ENCODE measurements at regions not wholly inside any gene's neighbourhood (a gene's known extent, or its start where the extent isn't known, plus 50 kb on each side); places are given as distances from the start of the nearest gene placed in this dataset.

- POLR2A ChIA-PET: no interaction called here
- no peaks in the 10 kb centered on the region for H3K36me3 ChIP-seq (ENCODE audit: control insufficient read depth, insufficient read depth, low read length)
- no peak for DNase-seq (ENCODE audit: low read depth)
- no peak overlapping the region for H3K4me3 ChIP-seq (ENCODE audit: low read depth, low read length)
- no peaks in the 10 kb centered on the region for H3K27me3 ChIP-seq (ENCODE audit: control insufficient read depth, insufficient read depth, low read length)
- CTCF ChIA-PET: no interaction called here
- no peak for TF ChIP-seq CTCF (IDR thresholded peaks at IDR 0.05; ENCODE audit: insufficient read depth, low read depth, low read length)
These were observed 179.0 kb upstream of the DDX18 start for GRCh38 chr2:117635481-117635880.

GRCh38 chr2:117639401-117639800 is 175.1 kb upstream of the DDX18 start:
- H3K27me3 ChIP-seq (ENCODE audit: control insufficient read depth, insufficient read depth, low read length): no peaks in the 10 kb centered on the region
- no peak overlapping the region for H3K4me3 ChIP-seq (ENCODE audit: low read depth, low read length)
- ChIA-PET POLR2A (no interaction called here), CTCF (no interaction called here)
- no peaks in the 10 kb centered on the region for H3K36me3 ChIP-seq (ENCODE audit: control insufficient read depth, insufficient read depth, low read length)
- DNase-seq (ENCODE audit: low read depth): no peak
- no peak for TF ChIP-seq CTCF (IDR thresholded peaks at IDR 0.05; ENCODE audit: insufficient read depth, low read depth, low read length)

- Histone ChIP-seq H3K4me3 (ENCODE audit: low read depth, low read length) (no peak overlapping the region), H3K36me3 (ENCODE audit: control insufficient read depth, insufficient read depth, low read length) (no peaks in the 10 kb centered on the region), H3K27me3 (ENCODE audit: control insufficient read depth, insufficient read depth, low read length) (no peaks in the 10 kb centered on the region)
- no peak for DNase-seq (ENCODE audit: low read depth)
- POLR2A ChIA-PET: no interaction called here
- TF ChIP-seq CTCF (IDR thresholded peaks at IDR 0.05; ENCODE audit: insufficient read depth, low read depth, low read length): no peak
- CTCF ChIA-PET: interaction anchor here (1.4 kb wide), 1 partner anchor 15 kb away, joined by 3 read pairs; no protein-coding TSS in a partner anchor
These were observed 170.1 kb upstream of the DDX18 start for GRCh38 chr2:117644403-117644802.

GRCh38 chr2:117645458-117645857 is 169.0 kb upstream of the DDX18 start:
- no peaks in the 10 kb centered on the region for H3K27me3 ChIP-seq (ENCODE audit: control insufficient read depth, insufficient read depth, low read length)
- H3K4me3 ChIP-seq (ENCODE audit: low read depth, low read length): no peak overlapping the region
- H3K36me3 ChIP-seq (ENCODE audit: control insufficient read depth, insufficient read depth, low read length): no peaks in the 10 kb centered on the region
- TF ChIP-seq CTCF (IDR thresholded peaks at IDR 0.05; ENCODE audit: insufficient read depth, low read depth, low read length): no peak
- no peak for DNase-seq (ENCODE audit: low read depth)
- POLR2A ChIA-PET: no interaction called here
- CTCF ChIA-PET: interaction anchor here (0.6 kb wide), 1 partner anchor 611 kb away, joined by 3 read pairs; no protein-coding TSS in a partner anchor

GRCh38 chr2:117646099-117646498 is 168.4 kb upstream of the DDX18 start:
- TF ChIP-seq CTCF (IDR thresholded peaks at IDR 0.05; ENCODE audit: insufficient read depth, low read depth, low read length): no peak
- POLR2A ChIA-PET: no interaction called here
- no peak for DNase-seq (ENCODE audit: low read depth)
- Histone ChIP-seq H3K36me3 (ENCODE audit: control insufficient read depth, insufficient read depth, low read length) (no peaks in the 10 kb centered on the region), H3K27me3 (ENCODE audit: control insufficient read depth, insufficient read depth, low read length) (no peaks in the 10 kb centered on the region), H3K4me3 (ENCODE audit: low read depth, low read length) (no peak overlapping the region)
- CTCF ChIA-PET: interaction anchor here (0.6 kb wide), 1 partner anchor 612 kb away, joined by 3 read pairs; no protein-coding TSS in a partner anchor

Data from BJ (cell line).